ENCODE measurements at regions not wholly inside any gene's neighbourhood (a gene's known extent, or its start where the extent isn't known, plus 50 kb on each side); places are given as distances from the start of the nearest gene placed in this dataset.
A peak's percentile ranks its signal among the peaks of the same experiment; 100 is the strongest.

DNA sequence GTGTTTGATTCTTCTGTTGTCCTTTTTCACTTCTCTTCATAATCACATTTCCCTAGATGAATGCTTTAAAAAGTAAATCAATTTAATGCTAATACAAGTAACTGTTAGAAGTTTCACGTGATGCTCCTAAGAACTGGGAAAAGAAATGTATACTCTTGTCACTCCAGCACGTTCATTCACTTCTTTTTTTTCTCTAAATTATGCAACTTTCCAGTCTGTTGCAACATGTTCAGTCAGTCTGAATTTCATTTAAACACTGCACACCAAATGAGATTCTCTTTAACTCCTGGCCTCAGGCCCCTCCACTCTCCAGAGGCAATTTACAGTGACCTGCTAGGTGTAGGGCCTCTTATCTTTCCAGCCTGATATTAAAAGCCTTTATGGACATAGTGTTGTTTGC, 321.9 kb downstream of the HS3ST1 start:
- no peak overlapping the region for H3K4me3 ChIP-seq (replicated peaks; ENCODE audit: low read depth, low read length)
- TF ChIP-seq, protein P1, sequence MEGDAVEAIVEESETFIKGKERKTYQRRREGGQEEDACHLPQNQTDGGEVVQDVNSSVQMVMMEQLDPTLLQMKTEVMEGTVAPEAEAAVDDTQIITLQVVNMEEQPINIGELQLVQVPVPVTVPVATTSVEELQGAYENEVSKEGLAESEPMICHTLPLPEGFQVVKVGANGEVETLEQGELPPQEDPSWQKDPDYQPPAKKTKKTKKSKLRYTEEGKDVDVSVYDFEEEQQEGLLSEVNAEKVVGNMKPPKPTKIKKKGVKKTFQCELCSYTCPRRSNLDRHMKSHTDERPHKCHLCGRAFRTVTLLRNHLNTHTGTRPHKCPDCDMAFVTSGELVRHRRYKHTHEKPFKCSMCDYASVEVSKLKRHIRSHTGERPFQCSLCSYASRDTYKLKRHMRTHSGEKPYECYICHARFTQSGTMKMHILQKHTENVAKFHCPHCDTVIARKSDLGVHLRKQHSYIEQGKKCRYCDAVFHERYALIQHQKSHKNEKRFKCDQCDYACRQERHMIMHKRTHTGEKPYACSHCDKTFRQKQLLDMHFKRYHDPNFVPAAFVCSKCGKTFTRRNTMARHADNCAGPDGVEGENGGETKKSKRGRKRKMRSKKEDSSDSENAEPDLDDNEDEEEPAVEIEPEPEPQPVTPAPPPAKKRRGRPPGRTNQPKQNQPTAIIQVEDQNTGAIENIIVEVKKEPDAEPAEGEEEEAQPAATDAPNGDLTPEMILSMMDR (IDR thresholded peaks at IDR 0.05; ENCODE audit: low read length, missing control alignments): no peak
- DNase-seq (ENCODE audit: low read depth): peak; percentile 38

GRCh38 chr4:11106190-11106589, 322.5 kb downstream of the HS3ST1 start:
- no peak overlapping the region for H3K4me3 ChIP-seq (replicated peaks; ENCODE audit: low read depth, low read length)
- TF ChIP-seq, protein P1 (IDR thresholded peaks at IDR 0.05; ENCODE audit: low read length, missing control alignments): no peak
- DNase-seq (ENCODE audit: low read depth): peak; percentile 9

DNA sequence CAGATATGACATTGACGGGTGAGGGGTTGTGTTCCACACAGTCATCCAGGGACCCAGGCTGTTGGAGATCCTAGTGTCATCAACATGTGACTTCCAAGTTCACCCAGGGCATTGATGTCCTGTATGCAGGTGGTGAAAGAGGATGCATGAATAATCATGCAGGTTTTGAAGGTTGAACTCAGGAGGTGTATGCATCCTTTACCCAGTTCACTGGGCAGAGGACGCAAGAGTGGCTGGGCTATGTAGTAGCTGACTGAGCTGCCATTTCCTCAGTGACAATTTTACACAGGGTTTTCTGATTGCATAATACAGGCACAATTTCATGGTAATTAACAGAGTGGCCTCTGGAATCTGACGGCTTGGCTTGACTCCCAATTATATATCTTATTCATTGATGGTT, 323.0 kb downstream of the HS3ST1 start:
- H3K4me3 ChIP-seq (replicated peaks; ENCODE audit: low read depth, low read length): no peak overlapping the region
- no peak for DNase-seq (ENCODE audit: low read depth)
- TF ChIP-seq, protein P1 (IDR thresholded peaks at IDR 0.05; ENCODE audit: low read length, missing control alignments): no peak

DNA sequence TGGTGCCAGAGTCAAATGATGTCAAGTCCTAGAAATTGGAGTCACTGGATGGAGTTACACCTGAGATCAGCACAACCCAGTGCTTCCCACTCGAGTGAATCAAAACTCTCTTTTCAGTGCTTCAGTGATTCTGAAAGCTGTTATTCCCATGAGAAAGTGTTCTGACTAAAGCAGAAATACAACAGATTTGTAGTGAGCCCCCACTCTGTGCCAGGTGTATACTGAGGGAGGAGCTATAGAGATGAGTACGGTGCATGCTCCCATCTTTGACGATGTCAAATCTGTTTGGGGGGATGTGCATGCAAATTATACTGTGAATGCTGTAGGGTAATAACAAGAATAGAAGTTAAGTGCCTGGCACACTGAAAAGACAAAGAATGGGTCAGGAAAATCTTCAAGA, 330.2 kb downstream of the HS3ST1 start:
- no peak for DNase-seq (ENCODE audit: low read depth)
- H3K4me3 ChIP-seq (replicated peaks; ENCODE audit: low read depth, low read length): no peak overlapping the region
- TF ChIP-seq, protein P1 (IDR thresholded peaks at IDR 0.05; ENCODE audit: low read length, missing control alignments): no peak

DNA sequence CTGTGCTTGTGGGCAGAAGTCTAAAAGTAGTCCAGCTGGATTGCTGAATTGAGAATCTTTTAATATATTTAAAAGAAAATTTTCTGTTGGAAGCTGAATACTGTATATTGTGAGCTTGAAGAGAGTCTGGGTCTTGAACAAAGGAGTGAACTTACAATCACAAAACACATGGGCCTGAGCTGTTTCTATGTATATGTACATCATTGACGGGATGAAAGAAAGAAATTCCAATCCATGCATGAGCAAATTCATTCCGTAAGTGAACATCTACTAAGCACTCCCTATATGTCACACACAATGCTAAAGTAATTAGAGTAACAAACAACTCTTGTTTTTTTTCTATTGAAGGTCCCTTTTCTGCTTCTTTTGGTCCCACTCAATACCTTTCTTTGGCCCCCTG, 331.0 kb downstream of the HS3ST1 start:
- no peak for DNase-seq (ENCODE audit: low read depth)
- H3K4me3 ChIP-seq (replicated peaks; ENCODE audit: low read depth, low read length): no peak overlapping the region
- TF ChIP-seq, protein P1 (IDR thresholded peaks at IDR 0.05; ENCODE audit: low read length, missing control alignments): no peak

GRCh38 chr4:11081006-11081405, 347.7 kb downstream of the HS3ST1 start:
- no peak for DNase-seq (ENCODE audit: low read depth)
- H3K4me3 ChIP-seq (replicated peaks; ENCODE audit: low read depth, low read length): no peak overlapping the region
- TF ChIP-seq, protein P1 (IDR thresholded peaks at IDR 0.05; ENCODE audit: low read length, missing control alignments): no peak

DNA sequence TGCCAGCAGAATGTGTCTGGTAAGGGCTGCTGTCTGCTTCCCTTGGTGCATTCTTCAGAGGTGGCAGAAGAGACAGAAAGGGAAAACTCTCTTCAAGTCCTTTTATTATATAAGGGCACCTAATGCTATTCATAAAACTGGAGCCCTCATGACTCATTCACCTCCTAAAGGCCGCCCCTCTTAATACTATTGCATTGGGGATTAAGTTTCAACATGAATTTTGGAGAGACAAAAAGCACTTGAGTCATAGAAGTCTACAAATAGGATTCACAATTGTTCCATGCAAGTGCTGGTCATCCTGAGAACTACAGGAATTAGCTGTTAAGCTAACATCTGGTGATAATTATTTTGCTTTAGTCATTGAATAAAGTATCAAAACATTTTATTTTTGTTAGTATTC, 349.5 kb downstream of the HS3ST1 start:
- no peak overlapping the region for H3K4me3 ChIP-seq (replicated peaks; ENCODE audit: low read depth, low read length)
- TF ChIP-seq, protein P1 (IDR thresholded peaks at IDR 0.05; ENCODE audit: low read length, missing control alignments): no peak
- DNase-seq (ENCODE audit: low read depth): peak; percentile 13
